ENCODE measurements at regions not wholly inside any gene's neighbourhood (a gene's known extent, or its start where the extent isn't known, plus 50 kb on each side); places are given as distances from the start of the nearest gene placed in this dataset.
"Not testable (repeated sequence)": the region's sequence is repeated elsewhere in the genome, so short reads cannot be mapped to it uniquely, and the experiment has no call there.

DNA sequence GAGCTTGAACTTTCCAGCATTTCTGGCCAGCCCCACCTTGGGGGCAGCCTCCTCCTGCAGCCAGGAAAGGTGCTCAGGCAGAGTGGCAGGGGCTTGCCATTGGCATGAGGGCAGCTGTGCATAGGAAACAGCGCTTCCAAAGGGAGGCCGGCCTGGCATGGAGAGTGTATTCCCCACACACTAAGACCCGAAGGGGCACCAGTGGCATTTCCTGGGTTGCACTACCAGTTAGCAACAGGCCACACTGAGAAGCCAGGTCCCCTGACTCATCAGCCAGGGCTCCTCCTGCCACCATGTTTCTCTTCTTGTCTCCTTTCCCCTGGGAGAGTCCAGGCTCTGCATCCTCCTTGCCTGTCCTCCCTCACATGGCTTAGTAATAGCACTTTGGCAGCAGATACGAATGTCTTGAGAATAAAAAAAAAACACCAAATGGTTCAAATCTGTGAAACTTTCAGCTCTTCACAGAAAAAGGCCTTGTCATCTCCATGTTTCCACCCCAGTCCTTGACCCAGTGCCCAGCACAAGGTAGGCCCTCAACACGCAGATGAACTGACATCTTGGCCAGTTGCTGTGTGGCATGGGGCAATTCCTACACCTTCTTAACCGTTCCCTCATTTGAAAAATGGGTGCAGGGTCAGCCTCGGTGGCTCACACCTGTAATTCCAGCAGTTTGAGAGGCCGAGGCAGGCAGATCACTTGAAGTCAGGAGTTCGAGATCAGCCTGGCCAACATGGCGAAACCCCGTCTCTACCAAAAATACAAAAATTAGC lies 180.4 kb downstream of the SMAD6 start:
- no peak for DNase-seq (ENCODE audit: low read depth in 1 of 2, low spot score in 1 of 2)

DNA sequence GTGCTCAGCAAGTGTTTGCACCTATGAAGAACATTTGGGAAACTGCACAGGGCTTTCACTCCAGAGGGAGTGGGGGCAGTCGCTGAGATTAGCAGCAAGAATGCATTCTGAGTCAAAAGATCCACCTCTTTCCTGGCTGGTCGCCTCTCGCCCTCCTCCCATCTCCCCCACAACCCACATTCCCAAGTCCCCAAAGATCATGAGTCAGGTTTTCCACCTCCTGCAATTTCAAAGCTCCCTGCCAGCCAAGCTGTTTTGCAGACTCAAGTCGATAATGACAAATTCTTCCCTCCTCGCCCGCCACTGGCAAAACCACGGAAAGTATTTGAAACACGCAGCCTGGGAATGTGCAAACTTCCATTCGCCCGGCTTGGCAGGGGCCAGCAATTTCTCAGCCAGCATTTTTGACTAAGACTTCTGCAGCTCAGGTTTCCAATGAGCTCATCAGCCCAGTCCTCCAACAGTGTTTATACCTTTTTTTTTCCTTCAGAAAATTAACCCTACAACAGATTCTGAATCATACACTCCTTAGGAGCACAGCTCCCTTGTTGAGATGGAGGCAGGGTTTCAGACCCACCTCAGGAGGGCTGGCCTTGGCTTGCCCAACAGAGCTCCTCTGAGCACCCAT lies 181.4 kb downstream of the SMAD6 start:
- no peak for DNase-seq (ENCODE audit: low read depth in 1 of 2, low spot score in 1 of 2)

DNA sequence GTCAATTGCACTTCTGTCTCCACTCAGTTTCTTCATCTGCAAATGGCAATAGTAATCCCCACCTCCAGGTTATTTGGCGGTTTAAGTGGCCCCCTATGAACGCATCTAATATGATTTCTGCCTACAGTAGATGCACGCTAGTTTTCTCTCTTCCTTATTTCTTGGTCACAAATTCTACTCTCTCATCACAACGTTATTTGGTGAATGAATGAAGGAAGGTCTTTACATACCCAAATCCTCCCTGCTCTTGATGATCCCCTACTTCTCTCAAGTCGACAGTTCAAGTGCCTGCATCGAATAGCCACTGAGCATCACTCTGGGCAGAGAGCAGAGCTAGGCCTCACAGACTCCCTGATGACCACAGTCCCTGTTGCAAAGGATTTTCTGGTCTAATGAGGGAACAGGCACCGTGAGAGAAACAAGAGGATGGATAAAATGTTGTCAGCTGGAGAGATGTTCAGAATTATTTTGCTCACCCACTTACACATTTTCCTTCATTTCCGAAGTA lies 181.2 kb upstream of the SMAD3 start:
- DNase-seq (ENCODE audit: low read depth in 1 of 2, low spot score in 1 of 2), result no peak

DNA sequence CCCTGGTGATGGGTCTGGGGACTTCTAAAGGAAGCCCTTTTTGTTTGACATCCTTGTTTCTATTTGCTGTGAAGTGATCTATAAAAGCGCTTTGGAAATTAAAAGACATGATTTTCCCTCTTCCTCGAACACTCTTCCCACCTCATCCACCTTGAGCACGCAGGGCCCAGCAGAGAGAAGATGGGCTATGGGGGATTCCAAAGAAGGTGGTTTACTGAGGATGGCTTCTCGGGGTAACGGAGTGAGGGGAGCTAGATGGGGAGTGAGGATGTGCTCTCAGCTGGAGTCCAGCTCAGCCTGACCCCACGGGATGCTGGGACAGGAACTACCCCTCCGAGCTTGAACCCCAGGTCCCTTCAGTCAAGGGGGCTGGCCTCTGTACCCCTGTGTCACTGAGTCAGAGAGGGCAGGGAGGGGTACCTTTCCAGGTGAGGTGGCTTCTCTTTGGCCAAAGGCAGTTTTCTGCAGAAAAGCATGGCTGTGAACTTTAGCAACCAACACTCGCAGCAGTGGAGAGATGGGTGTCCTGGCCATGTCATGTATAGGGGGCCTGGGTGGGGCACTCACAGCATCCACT lies 180.7 kb upstream of the SMAD3 start:
- no peak for DNase-seq (ENCODE audit: low read depth in 1 of 2, low spot score in 1 of 2)

DNA sequence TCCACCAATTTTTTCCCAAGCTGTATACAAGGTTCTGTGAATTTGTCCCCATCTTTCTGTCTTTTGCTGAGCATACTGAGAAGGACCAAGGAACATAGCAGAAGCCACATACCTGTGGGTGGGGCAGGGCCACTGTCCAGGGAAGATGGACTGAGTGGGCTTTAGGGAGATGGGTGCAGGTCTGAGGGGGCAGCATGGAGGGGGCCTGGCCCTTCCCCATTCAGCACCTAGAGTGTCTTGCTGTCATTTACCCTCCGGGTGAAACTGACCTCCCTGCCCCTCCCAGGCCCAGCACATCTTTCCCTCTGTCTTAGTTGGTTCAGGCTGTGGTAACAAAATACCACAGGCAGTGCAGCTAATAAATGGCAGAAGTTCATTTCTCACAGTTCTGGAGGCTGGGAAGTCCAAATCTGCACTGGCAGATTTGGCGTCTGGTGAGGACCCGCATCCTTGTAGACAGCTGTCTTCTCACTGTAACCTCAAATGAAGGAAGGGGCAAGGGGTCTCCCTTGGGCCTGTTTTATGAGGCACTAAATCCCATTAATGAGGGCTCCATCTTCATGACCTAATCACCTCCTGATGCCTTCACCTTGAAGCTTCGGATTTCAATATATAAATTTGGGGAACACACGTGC lies 180.0 kb upstream of the SMAD3 start:
- no peak for DNase-seq (ENCODE audit: low read depth in 1 of 2, low spot score in 1 of 2)

DNA sequence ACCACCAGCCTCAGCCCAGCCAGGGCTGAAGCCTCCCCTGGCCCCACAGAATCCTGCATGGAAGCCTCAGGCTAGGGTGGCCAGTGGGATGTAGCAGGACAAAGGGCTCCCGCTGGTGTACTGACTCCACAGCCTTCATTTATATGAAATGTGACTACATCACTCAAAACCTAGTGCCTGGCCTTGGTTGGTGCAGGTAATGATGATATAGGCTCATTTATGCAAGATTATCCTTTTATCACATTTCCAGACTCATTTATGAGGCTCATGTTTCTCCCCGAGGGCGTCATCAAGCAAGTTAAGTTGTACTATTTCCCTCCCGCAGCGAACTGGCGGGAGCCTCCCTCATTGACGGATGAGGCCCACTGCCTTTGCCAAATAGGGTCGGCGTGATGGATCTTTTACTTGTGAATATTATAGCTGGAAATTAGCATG lies 179.1 kb upstream of the SMAD3 start:
- no peak for DNase-seq (ENCODE audit: low read depth in 1 of 2, low spot score in 1 of 2)

DNA sequence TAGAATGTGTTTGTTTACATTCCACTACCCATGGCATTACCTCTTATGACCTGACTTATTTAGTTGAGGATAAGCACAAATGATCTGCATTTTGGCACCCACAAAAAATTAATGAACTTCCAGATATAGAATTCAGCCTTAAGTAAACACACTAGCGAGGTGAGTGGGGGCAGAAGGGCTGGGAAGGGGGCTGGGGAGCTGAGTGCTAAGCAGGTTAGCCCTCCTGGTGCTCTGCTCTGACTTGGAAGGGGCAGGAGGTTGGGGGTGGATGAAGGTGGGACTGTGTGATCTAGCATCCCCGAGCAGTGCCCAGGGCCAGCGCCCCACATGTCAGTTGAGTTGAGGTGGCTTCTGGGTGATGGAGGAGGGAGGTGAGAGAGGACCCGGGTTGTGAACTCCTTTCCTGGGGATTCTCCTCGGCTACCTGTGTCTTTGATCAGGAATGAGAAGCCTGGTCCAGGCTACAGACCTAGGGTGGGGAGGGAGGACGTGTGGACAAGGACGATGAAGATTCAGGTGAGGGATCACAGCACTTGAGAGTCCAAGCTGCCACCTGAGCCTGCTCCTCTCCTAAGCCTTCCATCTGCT lies 178.6 kb upstream of the SMAD3 start:
- no peak for DNase-seq (ENCODE audit: low read depth in 1 of 2, low spot score in 1 of 2)

DNA sequence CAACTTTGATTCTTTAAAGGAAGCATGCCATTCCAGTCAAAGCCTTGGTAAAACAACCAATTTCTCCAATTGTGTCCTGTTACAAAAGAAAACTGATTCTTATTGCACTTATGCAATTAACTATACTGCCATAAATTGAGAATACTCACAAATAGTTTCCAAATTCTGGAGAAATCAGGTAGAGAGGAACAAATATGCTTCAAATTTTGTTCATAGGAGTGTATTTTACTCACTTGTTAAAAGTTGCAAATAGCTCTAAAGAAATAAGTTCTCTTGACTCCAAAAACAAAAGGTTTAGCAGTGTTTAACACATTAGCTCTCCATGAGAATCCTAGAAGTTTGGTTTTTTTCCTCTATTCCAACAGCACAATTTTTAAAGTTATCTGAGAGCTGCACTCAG lies 176.1 kb upstream of the SMAD3 start:
- not testable (repeated sequence) for DNase-seq (ENCODE audit: low read depth in 1 of 2, low spot score in 1 of 2)

DNA sequence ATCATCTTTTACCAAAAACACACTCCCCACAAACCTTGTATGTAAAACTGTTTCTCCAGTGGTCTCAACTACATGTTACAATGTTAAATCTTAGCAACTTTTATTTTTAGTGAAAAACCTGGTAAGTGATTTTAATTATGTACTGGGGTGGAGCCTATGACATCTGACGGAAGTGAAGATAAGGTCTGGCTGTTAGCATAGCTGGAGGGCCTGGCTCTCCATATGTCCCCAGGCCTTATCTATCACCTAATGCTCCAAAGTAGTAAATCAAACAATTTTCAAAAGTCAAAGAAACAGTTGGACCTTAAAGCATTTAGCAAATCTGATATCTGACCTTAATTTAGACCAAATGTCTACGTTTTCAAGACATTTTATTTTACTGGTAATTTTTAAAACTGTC lies 173.6 kb upstream of the SMAD3 start:
- DNase-seq (ENCODE audit: low read depth in 1 of 2, low spot score in 1 of 2), result no peak

DNA sequence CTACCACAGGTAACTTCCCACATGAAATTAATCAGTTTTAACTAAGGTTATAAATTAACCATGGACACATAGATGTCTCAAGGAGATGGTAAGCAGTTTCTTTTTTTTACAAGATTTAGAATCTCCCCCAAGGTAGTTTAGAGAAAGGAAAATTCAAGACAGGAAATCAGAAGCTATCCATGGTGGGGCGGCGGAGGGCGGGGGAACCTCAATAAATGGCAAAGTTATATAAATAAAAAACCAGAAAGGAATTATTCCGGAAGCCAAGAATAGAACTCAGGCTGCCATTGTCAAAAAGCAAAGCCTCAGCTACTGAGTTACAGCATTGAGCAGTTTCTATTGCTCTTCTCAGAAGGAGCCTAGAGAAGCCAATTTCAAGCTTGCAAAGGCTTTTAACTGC lies 172.1 kb upstream of the SMAD3 start:
- no peak for DNase-seq (ENCODE audit: low read depth in 1 of 2, low spot score in 1 of 2)

DNA sequence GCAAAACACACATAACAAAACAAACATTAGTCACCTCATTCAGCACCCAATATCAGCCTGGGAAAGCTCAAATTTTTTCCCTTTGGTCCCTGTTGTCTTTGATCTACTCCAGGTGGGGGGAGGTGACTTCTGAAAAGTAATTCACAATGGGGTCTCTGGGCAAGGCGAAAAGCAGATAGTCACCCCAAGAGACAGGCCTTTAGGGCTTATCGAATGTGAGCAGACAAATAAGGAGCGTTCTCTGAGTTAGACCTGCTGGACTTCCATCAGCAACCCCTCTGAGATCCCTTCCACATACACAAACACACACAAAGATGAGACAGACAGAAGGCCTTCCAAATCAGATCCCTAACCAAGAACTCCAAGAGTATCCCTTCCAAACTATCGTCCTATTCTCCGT lies 171.0 kb upstream of the SMAD3 start:
- no peak for DNase-seq (ENCODE audit: low read depth in 1 of 2, low spot score in 1 of 2)

DNA sequence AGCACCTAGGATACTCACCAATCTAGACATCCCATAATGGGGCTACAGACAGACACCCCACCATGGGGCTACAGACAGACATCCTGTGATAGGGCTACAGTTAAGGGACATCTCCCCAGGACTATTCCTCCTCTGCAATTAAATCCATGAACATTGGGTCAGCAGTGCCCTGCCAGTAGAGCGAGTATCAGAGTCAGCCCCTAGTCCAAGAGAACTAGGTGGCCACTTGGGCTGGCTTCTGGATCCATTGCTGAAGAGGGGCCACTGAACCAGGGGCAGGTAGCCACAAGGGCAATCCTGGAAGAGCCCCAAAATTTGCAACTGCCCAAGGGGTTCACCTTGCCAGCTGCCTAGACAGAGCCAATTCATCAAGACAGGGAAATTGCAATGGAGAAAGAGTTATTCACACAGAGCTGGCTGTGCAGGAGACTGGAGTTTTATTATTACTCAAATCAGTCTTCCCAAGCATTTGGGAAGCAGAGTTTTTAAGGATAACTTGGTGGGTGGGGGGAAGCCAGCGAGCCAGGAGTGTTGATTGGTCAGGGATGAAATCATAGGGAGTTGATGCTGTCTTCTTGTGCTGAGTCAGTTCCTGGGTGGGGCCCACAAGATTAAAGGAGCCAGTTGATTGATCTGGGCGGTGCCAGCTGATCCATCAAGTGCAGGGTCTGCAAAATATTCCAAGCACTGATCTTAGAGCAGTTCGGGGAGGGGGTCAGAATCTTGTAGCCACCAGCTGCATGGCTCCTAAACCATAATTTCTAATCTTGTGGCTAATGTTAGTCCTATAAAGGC lies 170.2 kb upstream of the SMAD3 start:
- DNase-seq (ENCODE audit: low read depth in 1 of 2, low spot score in 1 of 2), result no peak

DNA sequence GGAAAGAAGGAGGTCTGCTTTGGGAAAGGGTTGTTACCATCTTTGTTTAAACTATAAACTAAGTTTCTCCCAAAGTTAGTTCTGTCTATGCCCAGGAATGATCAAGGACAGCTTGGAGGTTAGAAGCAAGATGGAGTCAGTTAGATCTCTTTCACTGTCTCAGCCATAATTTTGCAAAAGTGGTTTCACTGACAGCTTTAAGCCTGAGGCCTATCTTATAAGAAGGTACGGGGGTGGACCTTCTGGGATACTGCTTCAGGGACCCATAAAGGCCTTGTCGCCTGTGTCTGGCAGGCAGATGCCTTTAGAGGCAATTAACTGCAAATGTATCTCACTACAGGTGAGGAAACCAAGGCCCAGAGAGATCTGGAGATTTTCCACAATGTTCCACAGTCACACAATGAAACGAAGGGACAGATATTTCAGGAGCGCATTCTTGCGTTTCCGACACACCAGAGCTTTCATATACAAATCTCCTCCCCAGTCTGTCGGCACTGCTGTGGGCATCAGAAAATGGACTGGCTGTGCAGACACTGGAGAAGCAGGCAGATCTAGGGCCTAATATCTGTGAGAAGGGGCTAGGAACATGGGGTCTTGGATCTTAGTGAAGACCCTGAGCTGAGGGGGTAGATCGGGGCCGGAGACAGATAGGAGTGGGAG lies 169.5 kb upstream of the SMAD3 start:
- no peak for DNase-seq (ENCODE audit: low read depth in 1 of 2, low spot score in 1 of 2)

DNA sequence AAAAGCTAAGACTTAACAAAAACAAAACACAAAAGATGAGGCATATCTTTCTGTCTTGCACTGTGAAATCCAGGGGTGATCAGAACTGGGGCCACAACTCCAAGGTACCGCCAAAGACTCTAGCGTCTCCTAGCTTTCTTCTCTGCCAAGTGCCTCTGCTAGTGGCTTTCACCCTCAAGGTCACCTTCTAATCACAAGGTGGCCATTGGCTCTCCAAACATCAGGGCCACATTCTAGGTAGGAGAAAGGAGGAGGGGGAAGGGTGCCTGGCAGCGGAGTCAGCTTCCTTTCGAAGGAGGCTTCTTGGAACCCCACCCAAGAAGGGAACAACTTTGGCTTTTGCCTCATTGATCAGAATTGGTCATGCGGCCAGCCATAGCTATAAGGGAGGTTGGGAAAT lies 168.8 kb upstream of the SMAD3 start:
- no peak for DNase-seq (ENCODE audit: low read depth in 1 of 2, low spot score in 1 of 2)

DNA sequence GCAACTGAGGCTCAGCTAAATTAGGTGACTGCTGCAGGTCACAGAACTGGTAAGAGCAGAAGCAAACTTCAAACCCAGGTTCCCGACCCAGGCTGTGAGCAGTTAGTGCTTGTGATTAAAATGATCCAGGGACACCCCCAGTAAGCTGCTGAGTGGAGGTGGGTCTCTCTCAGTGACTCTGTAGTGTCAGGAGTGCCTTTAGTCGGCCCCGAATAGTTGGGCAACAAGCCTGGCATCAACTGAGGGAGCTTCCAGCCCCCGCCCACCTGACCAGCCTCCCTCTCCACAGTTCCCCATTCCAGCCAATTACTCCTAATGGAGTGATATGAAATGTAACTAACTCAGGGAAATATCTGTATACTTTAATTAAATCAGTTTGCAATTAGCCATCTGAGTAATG lies 168.0 kb upstream of the SMAD3 start:
- DNase-seq (ENCODE audit: low read depth in 1 of 2, low spot score in 1 of 2), result no peak

DNA sequence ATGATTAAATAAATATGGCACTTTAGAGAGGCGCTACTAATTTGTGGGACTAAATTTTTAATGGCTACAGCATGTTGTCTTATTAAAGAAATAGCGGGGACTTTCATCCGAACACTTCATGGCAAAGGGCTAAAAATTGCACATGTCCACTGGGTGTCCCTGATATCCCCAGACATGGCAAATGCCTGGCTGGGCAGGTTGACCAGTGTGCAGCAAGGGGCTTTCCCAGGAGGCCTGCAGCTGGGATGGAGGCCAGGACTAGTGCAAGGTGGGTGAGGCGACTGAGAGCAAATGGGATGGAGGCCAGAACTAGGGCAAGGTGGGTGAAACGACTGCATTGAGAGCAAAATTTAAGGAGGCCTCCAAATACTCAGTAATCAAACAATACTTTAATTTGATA lies 167.4 kb upstream of the SMAD3 start:
- no peak for DNase-seq (ENCODE audit: low read depth in 1 of 2, low spot score in 1 of 2)

DNA sequence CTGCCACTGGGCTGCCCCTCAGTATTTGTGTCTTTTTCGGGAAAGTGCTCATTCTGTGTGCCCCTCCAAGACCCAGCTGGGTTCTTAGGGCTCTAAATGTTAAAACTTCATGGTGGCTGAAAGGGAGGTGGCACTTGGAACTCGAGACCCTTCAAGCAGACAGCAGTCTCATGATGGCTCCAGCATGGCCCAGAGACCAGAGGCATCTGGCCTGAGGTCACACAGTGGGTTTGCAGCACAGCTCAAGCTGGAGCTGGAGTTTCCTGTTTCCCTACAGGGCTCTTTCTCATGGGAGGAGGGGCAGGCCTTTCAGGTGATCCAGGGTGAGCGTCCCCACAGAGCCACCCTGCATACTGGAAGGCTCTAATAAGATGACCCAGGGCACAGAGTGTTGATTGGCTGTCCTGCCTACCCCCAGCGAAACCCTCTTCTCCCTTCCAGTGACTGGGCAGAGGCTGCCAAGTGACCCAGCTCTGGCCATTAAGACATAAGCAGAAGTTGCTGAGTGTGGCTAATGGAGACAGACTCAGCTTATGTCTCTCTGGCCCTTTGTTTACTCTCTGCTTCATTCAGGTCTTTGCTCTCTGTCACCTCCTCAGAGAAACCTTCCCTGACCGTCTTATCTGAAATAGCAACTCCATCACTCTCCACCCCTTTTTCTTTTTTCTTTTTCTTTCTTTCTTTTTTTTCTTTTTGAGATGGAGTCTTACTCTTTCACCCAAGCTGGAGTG lies 166.6 kb upstream of the SMAD3 start:
- no peak for DNase-seq (ENCODE audit: low read depth in 1 of 2, low spot score in 1 of 2)

DNA sequence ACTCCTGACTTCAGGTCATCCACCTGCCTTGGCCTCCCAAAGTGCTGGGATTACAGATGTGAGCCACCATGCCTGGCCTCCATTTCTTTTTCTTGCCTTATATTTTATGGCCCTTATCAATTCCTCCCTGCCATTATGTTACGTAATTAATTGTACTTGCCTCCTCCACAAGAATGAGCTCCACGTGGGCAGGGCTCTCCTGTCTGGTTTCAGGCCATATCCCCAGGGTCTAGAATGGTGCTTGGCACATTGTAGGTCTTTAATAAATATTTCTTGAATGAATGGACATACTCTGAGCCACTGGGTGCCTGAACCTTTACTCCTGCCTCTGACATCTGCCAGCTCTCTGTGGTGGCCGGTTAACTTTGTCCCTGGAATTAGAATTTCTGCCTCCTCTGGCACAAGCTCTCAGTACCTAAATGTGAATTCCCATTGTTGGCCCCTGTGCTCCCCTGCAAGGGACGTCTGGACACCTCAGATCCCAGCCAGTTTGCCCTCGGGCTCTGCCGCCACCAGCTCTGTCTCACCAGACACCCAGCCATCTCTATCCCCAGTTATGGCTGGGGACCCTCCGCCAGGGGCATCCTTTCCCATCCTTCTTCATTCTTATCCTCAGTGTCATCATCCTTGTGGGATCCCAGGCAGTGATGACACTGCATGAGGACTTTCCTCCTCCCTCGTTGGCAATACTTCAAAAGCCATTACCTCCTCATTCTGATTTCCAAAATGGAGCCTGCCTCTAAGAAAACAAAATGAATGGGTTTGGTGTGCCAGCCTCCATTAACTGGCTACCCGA lies 165.6 kb upstream of the SMAD3 start:
- DNase-seq (ENCODE audit: low read depth in 1 of 2, low spot score in 1 of 2), result no peak
